DMS114 treated with DMSO at 0.1 percent for 48 hours (cell line): ENCODE measurements at regions not wholly inside any gene's neighbourhood (a gene's known extent, or its start where the extent isn't known, plus 50 kb on each side); places are given as distances from the start of the nearest gene placed in this dataset.

Source experiments
- DNase-seq: peaks from one replicate; lab custom pipeline; 2025; ENCODE audit not compliant: unreplicated experiment; lab: John Stamatoyannopoulos, UW

DNA sequence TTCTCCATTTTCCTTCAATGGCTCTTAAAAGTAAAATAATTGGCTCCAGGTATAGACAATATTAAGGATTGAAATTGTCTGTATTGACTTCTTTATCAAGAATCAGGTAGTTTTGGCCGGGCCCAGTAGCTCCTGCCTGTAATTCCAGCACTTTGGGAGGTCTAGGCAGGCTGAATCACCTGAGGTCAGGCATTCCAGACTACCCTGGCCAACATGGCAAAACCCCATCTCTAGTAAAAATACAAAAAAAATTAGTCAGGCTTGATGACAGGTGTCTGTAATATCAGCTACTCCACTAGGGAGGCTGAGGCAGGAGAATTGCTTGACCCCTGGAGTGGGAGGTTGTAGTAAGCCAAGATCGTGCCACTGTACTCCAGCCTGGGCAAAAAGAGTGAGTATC lies 1008.5 kb upstream of the EEF2KMT start:
- no peak for DNase-seq

DNA sequence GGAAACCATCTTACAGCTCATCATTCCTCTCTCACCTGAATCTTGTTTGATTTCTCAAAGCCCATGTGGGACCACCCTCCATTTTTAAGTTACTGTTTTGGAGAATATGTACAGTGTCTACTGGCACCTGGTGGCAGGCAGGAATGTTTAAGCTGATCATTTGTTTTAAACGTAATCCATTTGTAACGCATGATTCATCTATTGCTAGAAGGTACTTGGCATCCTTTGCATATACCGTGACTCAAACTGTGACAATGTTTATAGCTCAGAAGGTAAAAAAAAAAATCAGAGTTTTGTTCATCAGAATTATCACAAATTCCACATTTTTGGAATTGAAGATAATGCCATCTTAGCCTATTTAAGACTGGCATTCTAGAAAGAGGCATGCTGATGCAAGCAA lies 1007.5 kb upstream of the EEF2KMT start:
- no peak for DNase-seq

DNA sequence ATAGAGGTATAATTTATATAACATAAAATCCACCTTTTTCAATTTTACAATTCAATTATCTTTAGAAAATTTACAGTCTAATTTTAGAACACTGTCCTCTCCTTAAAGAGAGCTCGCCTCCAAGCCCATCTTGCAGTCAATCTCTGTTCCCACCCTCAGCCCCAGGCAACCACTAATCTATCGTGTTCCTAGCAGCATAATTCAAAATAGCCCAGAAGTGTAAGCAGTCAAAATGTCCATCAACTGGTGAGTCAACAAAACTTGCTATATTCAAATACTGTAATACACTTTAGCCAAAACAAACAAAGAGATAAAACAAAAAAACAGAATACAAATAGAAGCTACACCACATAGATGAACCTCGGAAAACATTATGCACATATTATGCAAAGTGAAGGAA lies 1006.8 kb upstream of the EEF2KMT start:
- DNase-seq, result no peak

DNA sequence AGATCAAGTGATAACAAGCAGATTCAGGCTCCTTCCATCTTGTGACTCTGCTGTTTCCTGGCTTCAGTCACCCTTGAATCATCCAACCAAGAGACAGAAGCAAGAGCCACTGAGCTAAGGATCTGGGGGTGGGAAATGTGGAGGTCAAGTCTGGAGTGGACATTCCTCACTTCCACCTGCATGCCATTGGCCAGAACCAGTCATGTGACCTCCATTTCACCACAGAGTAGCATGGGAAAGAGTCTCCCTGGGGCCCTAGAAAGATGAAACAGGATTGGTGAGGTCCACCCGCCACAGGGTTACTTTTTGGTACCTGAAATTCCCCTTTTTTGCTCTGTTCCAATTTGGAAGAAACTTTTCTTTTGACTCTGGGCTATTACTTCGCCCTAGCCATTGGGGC lies 1006.0 kb upstream of the EEF2KMT start:
- DNase-seq, result no peak

DNA sequence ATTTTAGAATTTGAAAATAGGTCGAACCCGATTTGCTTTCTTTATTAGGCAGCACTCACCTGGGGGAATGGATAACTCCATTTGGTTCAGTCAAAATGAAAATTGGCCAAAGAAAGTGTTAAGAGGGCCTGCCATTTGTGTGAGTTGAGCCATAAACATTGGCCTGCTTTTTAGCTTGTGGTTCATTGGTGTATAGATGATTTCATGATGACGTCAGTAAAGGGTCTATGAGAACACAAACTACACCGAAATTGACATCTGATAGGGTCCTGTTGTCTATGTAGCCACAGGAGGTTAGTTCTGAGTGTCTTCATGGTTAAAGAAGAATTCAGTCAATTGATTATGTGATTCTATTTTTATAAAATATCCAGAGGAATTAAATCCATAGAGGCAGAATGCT lies 1001.5 kb upstream of the EEF2KMT start:
- DNase-seq, result no peak

DNA sequence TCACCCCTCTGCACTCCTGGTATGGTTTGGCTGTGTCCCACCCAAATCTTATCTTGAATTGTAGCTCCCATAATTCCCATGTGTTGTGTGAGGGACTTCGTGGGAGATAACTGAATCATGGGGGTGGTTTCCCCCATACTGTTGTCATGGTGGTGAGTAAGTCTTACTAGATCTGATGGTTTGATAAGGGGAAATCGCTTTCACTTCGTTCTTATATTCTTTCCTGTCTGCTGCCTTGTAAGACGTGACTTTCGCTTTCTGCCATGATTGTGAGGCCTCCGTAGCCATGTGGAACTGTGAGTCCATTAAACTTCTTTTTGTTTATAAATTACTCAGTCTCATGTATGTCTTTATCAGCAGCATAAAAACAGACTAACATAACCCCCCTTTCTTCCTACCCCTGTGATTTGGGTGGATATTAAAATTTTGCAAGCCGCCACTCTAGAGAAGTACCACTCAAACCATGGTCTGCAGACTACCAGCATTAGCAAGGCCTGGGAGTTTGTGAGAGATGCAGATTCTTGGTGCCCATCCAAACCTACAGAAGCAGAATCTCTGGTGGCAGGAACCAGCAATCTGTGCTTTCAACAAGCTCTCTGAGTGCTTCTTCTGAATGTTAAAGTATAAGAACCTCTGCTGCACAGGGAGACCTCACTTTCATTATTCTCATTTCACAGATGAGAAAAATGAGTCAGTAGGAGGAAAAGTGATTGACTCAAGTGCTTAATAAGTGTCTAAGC lies 999.5 kb upstream of the EEF2KMT start:
- no peak for DNase-seq

DNA sequence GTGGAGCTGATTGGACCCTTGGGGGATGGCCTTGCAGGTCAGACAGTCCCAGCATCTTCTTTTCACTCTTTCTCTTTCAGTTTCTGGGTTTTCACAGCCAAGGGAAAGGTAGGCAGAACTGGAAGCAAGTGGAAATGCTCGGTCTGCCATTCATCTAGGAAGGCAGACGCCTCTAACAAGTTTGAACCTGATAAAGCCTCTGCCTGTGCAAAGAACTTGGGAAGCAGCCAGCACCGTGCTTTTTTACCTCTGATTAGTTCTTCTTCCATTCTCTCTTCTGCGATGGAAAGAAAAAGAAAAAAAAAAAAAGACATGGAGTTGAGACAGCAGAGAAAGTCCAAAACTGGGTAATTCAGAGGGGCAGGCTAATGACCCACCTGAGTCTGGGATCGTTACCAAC lies 997.8 kb upstream of the EEF2KMT start:
- DNase-seq, result no peak

DNA sequence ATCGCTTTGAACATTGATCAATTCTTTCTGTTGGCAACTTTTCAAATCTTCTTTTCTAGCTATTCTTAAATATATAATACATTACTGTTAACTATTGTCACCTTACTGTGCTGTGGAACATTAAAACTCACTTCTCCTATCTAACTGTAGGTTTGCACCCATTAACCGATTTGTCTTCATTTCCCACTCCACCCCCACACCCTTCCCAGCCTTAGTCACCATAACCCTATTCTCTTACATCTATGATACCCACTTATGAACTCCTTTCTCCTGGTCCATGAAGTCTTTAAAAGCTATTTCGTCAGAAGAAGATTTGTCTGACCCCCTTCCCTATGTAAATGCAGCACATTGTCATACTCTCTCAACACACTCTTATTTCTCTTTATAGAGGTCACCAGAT lies 993.4 kb upstream of the EEF2KMT start:
- DNase-seq, result no peak

DNA sequence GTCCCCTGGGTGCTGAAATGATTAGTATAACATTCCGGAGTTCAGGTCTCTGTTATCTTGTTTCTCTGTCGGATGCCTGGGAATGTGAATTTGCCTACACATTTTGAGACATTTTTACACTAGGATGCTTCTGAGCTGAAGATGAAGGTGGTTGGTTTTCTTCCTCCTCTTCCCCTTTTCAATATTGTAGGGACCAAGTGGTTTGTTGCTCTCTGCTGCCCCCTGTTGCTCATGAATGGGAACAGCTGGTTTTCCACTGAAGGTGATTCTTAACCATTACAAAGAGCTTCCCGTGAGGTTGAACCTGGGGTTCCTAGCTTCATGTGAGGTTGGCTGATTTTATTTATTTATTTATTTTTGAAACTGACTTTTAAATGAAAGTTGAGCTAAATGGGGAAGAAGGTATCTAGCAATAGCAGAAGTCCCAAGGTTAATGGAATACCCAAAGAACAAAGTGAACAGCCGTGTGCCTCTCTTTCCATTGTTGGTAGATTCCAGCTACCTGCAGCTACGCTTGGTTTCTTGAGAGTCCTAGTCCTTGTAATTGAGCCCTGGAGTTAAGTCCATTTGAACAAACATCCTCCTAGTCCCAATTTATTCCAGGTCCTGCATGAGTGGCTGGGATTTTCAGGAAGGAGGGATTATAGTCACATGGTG lies 983.9 kb upstream of the EEF2KMT start:
- no peak for DNase-seq

DNA sequence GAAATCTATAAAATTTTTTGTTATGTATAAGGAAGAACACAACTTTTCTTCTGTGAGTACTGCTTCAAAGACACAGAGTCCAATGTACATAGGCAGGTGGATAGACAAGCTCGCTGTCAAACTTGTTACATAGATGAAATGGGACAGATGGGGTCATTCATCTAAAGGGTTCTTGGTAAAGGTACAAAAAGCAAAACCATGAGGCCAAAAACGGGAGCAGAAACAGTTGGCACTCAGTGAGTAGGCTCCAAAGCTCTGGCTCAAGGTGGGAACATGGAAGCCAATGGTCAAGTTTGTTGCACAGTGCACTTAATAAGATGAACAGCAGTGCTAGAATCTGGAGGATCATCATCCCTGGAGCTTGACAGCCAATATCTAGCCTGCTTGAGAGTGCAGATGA lies 979.0 kb upstream of the EEF2KMT start:
- DNase-seq, result no peak

DNA sequence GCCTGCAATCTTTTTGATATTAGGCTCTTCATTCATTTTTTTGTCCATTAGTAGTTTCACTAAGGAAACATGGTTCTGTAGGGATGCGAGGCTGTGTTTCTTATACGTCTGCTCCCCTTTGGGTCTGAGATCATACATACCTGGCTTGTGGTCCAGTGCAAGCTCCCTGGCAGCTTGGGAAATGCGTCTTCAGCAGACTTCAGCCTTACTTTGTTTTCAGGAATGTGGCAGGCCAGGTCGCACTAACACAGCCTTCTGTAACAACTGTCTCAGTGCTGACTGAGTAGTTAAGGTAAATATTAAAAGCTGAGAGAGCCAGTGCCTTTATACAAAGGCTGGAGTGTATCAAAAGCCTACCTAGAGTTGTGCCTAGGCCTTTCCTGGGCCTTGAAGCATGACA lies 970.5 kb upstream of the EEF2KMT start:
- no peak for DNase-seq

DNA sequence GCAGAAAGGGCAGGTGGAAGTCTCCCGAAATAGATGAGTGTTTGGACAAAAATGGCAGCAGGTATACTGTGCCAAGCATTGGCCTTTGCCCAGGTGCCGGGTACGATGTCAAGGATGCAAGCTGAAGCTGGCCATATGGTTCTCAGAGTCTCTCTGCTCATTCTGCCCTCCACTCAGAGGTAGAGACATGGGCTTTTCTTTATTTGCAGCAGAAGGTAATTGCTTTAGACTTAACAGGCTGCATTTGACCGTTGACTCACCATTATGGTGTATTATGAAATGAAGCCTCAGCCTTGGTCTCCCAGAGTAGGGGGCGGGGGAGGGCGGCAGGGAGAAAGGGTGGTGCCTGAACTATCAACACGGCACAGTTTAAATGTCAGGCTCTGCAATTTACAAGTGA lies 969.1 kb upstream of the EEF2KMT start:
- DNase-seq, result no peak

DNA sequence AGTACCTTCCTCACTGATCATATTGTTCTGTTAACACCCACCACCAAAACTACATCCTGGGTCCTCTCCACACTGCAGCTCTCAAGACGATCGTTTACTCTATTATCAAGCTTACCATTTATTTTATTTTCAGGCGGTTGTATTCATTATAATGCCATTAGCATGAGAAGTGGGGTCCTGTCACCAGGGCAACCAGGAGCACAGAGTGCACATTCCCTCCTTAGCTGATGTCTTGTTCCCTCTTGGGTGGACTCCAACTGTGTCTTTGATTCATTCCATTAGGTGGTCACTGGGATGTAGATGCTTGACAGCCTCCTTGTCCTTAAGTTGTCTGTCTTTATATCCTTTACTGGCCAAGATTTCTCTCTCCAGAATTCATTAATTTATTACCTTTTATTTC lies 965.9 kb upstream of the EEF2KMT start:
- DNase-seq, result no peak

DNA sequence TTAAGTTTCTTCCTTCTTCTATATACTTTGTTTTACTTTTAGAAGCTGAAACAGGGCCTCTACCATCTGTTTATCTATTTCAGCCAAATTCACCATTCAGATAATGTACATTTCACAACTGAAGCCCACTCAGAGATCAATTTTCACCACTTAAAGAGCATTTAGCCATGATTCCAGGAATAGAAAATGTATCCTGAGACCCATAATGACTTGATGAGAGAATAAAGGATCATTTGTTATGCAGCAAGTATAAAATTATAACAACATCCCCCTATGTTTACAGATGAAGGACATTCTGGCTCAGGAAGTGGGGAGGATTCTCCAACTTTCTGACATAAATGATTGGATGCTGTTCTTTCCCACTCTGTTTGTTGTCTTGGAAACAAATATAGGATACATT lies 962.1 kb upstream of the EEF2KMT start:
- no peak for DNase-seq

DNA sequence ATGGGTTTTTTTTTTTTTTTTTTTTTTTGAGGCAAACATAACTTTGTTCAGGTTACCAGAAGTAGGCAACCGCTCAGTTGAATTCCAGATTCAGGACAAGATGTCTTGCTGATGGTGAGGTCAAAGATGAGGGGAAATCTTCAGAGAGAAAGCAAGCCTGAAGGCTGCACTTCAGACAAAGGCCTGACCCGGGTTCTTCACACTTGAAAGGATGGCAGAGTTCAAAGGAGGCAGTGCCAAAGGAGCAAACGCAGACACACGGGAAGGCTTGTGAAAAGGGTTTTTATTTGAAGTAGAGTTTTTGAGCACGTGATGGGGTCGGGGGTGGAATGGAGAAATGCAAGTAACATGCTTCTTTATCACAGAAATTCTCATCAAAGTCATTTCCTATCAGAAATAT lies 960.2 kb upstream of the EEF2KMT start:
- no peak for DNase-seq

DNA sequence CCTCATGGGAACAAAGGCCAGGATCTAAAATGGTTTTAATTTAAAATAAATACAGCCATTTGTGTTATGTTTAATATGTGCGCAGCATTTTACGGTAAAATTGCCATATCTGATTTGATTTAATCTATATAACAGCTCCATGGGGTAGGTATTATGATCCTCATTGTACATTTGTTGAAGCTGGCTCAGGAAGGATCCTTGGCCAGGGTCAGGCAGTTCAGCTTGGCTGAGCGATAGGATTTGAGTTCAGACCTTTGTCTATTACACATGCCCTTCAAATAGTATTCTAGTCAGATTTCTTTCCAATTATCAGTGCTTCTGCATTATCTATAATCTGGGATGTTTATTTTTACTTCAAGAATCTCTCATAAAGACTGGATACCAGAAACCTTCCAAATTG lies 950.4 kb upstream of the EEF2KMT start:
- no peak for DNase-seq

DNA sequence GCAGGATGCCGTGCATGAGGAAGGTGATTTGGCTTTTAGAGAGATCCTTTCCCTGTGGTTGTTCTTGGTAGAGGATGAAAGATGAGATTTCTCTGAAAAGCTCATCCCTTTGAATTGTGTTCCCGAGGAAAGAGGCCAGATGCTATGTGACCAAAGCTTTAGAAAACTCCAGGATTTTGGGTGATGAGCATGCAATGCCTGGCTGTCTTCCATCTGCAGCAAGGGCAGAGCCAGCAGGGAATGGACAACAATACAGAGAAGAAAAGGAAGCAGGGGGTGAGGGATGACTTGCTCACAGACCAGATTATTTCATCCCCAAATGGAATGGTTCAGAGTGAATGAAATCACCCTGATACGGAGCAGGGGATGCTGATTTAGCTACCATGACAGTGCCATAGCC lies 949.7 kb upstream of the EEF2KMT start:
- DNase-seq, result no peak

DNA sequence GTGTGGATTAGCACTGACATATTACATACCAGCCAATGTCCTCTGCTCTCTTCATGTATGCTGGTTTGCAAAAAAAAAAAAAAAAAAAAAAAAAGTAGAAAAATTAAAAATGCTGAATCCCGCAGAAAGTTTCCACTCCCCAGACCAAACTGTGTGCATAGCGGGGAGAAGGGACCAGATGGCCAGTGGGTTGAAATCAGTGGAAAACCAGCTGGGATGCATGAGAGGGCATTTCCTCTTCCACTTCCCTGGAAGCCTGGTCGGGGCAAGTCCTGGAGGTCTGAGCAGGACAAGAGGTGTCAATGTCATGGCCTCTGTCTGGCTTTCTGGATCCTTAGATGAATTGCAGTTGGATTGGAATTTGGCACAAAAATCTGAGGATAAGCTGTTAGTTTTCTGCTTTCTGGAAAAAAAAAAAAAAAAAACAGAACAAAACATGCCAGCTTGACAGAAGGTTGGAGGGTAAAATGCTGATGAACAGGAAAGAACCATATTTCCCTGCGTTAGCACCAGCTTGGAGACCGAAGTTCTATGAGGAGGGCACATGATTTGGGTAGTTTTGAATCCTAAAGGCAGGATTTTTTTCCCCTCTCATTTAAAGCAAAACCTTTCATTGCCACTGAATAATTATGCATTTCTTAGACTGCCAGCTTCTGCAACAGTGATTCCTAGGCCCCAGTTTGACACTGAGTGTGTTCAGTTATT lies 941.5 kb upstream of the EEF2KMT start:
- DNase-seq, result no peak

DNA sequence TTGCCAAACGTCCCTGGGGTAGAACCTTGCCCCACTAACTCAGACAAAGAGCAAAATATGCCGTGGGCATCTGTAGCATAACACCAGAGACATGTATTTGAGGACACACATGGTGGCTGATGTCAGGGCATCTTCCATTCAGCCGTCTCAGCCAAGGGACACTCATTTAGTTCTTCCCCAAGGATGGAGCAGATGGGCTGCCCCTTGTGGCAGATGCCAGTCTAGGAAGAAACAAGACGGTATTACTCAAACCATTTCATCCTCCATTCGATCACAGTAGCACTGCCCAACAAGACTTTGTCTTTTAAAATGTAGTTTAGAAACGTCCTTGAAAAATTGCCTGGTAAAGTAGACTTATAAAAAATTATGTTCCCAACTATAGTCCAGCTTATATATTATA lies 937.6 kb upstream of the EEF2KMT start:
- DNase-seq, result no peak

DNA sequence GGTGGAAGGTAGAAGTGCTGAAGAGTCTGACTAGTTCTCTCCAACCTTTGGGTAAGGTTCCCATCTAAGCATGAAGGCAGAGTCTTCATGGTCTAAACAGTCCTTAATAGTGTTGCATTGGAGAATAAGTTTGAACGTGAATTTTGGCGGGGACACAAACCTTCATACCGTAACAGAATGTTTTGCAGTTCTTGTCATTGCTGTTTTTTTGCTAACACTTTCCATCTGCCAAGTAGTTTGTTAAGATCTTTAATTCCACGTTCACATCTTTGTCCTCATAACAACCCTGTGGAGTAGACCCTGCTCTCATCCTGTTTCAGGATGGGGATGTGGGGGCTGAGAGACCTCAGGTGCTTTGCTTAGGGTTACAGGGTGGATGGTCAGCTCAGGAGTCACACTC lies 936.9 kb upstream of the EEF2KMT start:
- no peak for DNase-seq

DNA sequence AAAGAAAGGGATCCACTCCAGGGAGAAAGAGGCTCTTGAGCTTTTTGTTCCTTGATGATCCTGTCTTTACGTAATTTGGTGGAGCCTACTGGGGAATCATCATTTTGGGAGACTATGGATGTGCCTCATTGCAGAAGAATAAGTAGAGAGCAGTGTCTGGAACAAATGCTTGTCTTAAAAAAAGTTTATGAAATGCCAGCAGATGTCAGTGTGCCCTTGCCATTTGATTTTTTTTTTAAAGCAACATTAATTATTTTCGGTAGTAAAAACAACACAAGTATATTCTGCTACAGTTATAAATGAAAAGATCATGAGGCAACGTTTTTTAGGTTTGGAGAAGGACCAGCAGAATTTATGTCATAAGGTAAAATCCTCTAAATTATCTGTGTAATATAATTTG lies 934.8 kb upstream of the EEF2KMT start:
- DNase-seq, result no peak

DNA sequence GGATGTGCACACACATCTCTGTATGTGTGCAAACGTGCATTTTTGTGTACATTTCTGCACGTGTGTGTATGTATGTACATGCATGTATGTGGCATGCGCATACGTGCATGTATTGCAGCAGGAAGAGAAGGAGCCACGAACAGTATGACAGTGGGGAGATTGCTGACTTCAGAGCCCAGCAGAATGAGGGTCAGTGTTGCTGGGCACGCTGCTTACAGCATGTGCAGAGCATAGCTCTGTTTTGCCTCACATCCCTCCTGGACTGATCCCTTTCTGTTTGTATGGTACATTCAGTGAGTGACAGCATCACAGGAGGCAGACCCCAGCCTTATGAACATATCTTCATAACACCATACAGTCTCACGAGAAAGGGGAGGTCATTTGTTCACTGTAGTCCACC lies 934.0 kb upstream of the EEF2KMT start:
- no peak for DNase-seq
